Endodermal cell (in vitro differentiated cells): ENCODE measurements at regions not wholly inside any gene's neighbourhood (a gene's known extent, or its start where the extent isn't known, plus 50 kb on each side); places are given as distances from the start of the nearest gene placed in this dataset.

ENCODE experiments used
- DNase-seq: peaks from one replicate; pipeline ENCODE4 v3.0.0-alpha.2; 2017
- H3K27ac ChIP-seq: 2 replicates; pipeline ENCODE4 v1.5.1; 2013; ENCODE audit warnings: mild to moderate bottlenecking, low read depth, low read length, moderate library complexity
- H3K27me3 ChIP-seq: 2 replicates; pipeline ENCODE4 v1.6.1; 2013; ENCODE audit warnings: mild to moderate bottlenecking, low read length, moderate library complexity; ENCODE audit not compliant: insufficient read depth, control insufficient read depth, poor library complexity, severe bottlenecking
- H3K36me3 ChIP-seq: 2 replicates; pipeline ENCODE4 v1.7.0; 2013; ENCODE audit warnings: mild to moderate bottlenecking, low read length, moderate library complexity; ENCODE audit not compliant: control insufficient read depth, insufficient read depth
- H3K4me1 ChIP-seq: one replicate; pipeline ENCODE4 v1.7.0; 2013; ENCODE audit warnings: low read length; ENCODE audit not compliant: control insufficient read depth, insufficient read depth
- H3K4me3 ChIP-seq: 2 replicates; pipeline ENCODE4 v1.5.1; 2013; ENCODE audit warnings: mild to moderate bottlenecking, low read length, moderate library complexity
- H3K9ac ChIP-seq: 2 replicates; pipeline ENCODE4 v1.6.1; 2013; ENCODE audit warnings: mild to moderate bottlenecking, low read length, moderate library complexity; ENCODE audit not compliant: poor library complexity, severe bottlenecking; ENCODE audit errors: extremely low read depth
- H3K9me3 ChIP-seq: 2 replicates; pipeline ENCODE4 v1.6.1; 2013; ENCODE audit warnings: mild to moderate bottlenecking, low read length, moderate library complexity; ENCODE audit not compliant: control insufficient read depth
- H3K27ac Mint-ChIP-seq: 2 replicates; pipeline ENCODE4 v1.8.0; 2020; ENCODE audit warnings: mixed read lengths
- H3K27me3 Mint-ChIP-seq: 2 replicates; pipeline ENCODE4 v1.8.0; 2021; ENCODE audit warnings: mild to moderate bottlenecking, mixed read lengths; ENCODE audit not compliant: insufficient read depth
- H3K36me3 Mint-ChIP-seq: 2 replicates; pipeline ENCODE4 v1.8.0; 2020; ENCODE audit warnings: low read depth, mixed read lengths
- H3K4me1 Mint-ChIP-seq: 2 replicates; pipeline ENCODE4 v1.8.0; 2020; ENCODE audit warnings: mixed read lengths
- H3K4me3 Mint-ChIP-seq: 2 replicates; pipeline ENCODE4 v1.8.0; 2020; ENCODE audit warnings: mild to moderate bottlenecking, moderate library complexity, mixed read lengths
- H3K9me3 Mint-ChIP-seq: 2 replicates; pipeline ENCODE4 v1.8.0; 2020; ENCODE audit warnings: mild to moderate bottlenecking, mixed read lengths
- WGBS, 2 experiments: methylation state at CpG; one replicate each; pipeline versions ENCODE4 v1.1.5 to v1.1.7; 2013; ENCODE audit warnings: missing lambda C conversion rate in 2 of 2, mixed read lengths in 1 of 2; ENCODE audit not compliant: insufficient coverage in 1 of 2, insufficient read length in 1 of 2; 5-methylcytosine and 5-hydroxymethylcytosine counted together
- TF ChIP-seq, protein P1 (sequence below): fragments of 200-600 bp; sonication (generic); conservative IDR thresholded peaks from 2 replicates; pipeline ENCODE4 v1.5.0; 2021; ENCODE audit warnings: antibody characterized with exemption, mild to moderate bottlenecking

DNA sequence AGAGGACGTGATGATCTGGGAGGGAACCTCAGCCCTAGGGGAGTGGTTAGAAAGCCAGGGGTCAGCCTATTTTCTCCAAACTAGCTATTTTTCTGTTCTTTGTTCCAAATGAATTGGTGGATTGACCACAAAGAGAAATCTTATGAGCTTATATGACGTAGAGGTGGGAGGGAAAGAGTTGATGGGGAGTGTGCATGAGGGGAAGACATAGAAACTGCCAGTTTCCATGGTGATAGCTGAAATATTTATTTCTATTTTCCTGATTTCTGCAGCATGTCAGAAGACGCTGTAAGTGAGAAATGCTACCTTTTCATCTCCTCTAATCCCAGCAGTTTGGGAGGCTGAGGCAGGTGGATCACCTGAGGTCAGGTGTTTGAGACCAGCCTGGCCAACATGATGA is 51.4 kb upstream of the CISTR start:
- Mint-ChIP-seq H3K9me3 (no peaks in the 10 kb centered on the region), H3K27me3 (peaks cover 48% of the 10 kb centered on the region)
- H3K27me3 ChIP-seq: peaks cover 97% of the 10 kb centered on the region

DNA sequence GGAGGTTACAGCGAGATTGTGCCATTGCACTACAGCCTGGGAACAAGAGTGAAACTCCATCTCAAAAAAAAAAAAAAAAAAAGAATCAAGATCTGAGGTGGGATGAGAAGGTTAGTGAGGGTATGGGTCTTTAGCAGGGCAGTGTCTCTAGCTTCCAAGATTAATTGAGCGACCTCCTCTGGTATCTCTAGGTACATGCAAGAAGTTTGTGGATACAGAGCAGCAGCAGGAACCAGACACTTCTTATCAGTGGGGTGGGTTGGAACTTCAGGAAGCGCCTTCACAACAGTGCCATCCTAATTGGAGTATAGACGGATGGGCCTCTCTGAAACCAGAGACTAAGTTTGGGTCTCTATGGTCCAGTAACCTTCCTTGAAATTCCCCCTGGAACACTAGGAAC is 51.9 kb upstream of the CISTR start:
- H3K36me3 Mint-ChIP-seq: no peaks in the 10 kb centered on the region
- no peak overlapping the region for H3K4me3 ChIP-seq
- no peaks in the 10 kb centered on the region for H3K36me3 ChIP-seq
- TF ChIP-seq, protein P1, sequence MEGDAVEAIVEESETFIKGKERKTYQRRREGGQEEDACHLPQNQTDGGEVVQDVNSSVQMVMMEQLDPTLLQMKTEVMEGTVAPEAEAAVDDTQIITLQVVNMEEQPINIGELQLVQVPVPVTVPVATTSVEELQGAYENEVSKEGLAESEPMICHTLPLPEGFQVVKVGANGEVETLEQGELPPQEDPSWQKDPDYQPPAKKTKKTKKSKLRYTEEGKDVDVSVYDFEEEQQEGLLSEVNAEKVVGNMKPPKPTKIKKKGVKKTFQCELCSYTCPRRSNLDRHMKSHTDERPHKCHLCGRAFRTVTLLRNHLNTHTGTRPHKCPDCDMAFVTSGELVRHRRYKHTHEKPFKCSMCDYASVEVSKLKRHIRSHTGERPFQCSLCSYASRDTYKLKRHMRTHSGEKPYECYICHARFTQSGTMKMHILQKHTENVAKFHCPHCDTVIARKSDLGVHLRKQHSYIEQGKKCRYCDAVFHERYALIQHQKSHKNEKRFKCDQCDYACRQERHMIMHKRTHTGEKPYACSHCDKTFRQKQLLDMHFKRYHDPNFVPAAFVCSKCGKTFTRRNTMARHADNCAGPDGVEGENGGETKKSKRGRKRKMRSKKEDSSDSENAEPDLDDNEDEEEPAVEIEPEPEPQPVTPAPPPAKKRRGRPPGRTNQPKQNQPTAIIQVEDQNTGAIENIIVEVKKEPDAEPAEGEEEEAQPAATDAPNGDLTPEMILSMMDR: peak; percentile 47
- no peaks in the 10 kb centered on the region for H3K9me3 ChIP-seq
- no peak overlapping the region for H3K27ac Mint-ChIP-seq
- peaks cover 97% of the 10 kb centered on the region for H3K27me3 ChIP-seq
- DNase-seq: no peak
- H3K9me3 Mint-ChIP-seq: no peaks in the 10 kb centered on the region
- H3K27me3 Mint-ChIP-seq: peaks cover 45% of the 10 kb centered on the region
- H3K4me3 Mint-ChIP-seq: no peak overlapping the region
- no peak overlapping the region for H3K27ac ChIP-seq
- H3K4me1 ChIP-seq: no peaks in the 10 kb centered on the region
- H3K4me1 Mint-ChIP-seq: peaks cover 12% of the 10 kb centered on the region
- no peak overlapping the region for H3K9ac ChIP-seq
- 52 to 77% methylated on average over 2 to 4 of the region's 4 CpGs for WGBS, 2 experiments

More for the DNA sequence above, 51.4 kb upstream of the CISTR start:
- no peak for DNase-seq
- H3K4me3 Mint-ChIP-seq: no peak overlapping the region
- H3K27ac ChIP-seq: no peak overlapping the region
- no peaks in the 10 kb centered on the region for H3K36me3 Mint-ChIP-seq
- WGBS, 2 experiments: 67 to 84% methylated on average over 2 to 3 of the region's 3 CpGs
- no peak overlapping the region for H3K4me3 ChIP-seq
- H3K9me3 ChIP-seq: no peaks in the 10 kb centered on the region
- no peak overlapping the region for H3K9ac ChIP-seq
- H3K4me1 ChIP-seq: no peaks in the 10 kb centered on the region
- H3K4me1 Mint-ChIP-seq: peaks cover 12% of the 10 kb centered on the region
- H3K27ac Mint-ChIP-seq: no peak overlapping the region
- TF ChIP-seq, protein P1: no peak
- no peaks in the 10 kb centered on the region for H3K36me3 ChIP-seq

DNA sequence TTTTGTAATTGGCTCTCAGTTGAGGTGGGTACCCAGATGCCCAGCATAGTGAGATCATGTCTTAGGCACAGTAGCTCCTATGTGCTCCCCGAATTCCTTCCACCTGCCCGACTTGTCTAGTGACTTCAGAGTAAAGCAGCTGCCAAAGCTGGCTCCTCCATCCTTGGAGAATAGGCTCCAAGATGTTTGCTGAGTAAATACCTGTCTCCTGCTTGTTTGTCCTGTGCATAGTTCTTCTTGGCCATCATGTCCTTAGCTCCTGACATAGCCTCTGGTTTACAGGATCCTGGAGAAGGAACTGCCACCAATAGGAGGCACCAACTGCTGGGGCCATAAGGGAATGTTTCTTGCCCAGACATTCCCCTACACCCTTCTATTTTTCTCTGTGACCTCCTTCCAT is 52.6 kb upstream of the CISTR start:
- Mint-ChIP-seq H3K4me1 (peaks cover 8% of the 10 kb centered on the region), H3K9me3 (no peaks in the 10 kb centered on the region), H3K4me3 (no peak overlapping the region), H3K27me3 (peaks cover 42% of the 10 kb centered on the region), H3K27ac (no peak overlapping the region), H3K36me3 (no peaks in the 10 kb centered on the region)
- H3K4me3 ChIP-seq: no peak overlapping the region
- TF ChIP-seq, protein P1: peak; percentile 34
- H3K9ac ChIP-seq: no peak overlapping the region
- no peaks in the 10 kb centered on the region for H3K4me1 ChIP-seq
- WGBS, 2 experiments: 86 to 96% methylated on average over 2 of the region's 2 CpGs
- no peak overlapping the region for H3K27ac ChIP-seq
- DNase-seq: no peak
- no peaks in the 10 kb centered on the region for H3K9me3 ChIP-seq
- no peaks in the 10 kb centered on the region for H3K36me3 ChIP-seq
- H3K27me3 ChIP-seq: peaks cover 100% of the 10 kb centered on the region
